Glomerular visceral epithelial cell (primary cell): ENCODE measurements at regions not wholly inside any gene's neighbourhood (a gene's known extent, or its start where the extent isn't known, plus 50 kb on each side); places are given as distances from the start of the nearest gene placed in this dataset.

ENCODE experiments used
- DNase-seq: peaks from one replicate; pipeline ENCODE4 v3.0.0-alpha.2; 2016; ENCODE audit errors: extremely low spot score

DNA sequence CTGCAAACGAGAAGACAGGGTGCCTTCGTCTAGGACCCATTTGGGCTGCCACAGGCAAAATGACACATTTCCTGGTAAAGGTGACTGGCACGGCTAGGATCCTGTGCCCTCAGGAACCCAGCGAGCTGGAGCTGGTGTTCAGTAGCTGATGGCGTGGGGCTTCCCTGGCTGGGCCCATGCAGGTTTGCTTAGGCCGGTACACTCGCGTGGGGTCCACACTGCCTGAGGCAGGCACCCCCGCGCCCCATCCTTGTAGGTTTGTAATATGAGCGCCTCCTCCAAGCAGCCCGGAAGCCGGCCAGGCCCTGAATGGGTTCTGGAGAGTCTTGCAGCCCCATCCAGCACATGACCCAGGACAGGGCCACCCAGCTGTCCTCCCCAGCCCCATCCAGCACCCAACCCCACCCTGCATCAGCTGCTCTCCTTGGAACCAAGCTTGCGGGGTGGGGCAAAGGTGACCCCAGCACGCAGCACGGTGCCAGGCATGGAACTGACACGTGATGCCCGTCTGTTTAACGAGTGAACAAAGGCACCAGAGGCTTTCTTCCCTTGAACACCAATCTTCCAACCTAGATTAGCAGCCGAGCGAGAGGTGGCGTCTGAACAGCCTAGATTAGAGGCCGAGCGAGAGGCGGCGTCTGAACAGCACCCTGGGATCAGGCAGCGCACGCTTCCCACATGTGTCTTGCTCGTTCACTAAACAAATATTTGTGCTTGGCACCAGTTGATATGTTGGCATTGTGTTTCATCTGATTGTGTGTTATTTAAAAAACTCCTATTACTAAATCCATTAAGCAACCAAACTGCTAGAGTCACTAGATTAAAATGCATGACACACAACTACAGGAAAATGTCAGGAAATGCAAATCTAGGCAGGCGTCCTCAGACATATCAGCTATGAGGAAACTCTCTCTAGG, 112.1 kb downstream of the DLL1 start:
- no peak for DNase-seq

DNA sequence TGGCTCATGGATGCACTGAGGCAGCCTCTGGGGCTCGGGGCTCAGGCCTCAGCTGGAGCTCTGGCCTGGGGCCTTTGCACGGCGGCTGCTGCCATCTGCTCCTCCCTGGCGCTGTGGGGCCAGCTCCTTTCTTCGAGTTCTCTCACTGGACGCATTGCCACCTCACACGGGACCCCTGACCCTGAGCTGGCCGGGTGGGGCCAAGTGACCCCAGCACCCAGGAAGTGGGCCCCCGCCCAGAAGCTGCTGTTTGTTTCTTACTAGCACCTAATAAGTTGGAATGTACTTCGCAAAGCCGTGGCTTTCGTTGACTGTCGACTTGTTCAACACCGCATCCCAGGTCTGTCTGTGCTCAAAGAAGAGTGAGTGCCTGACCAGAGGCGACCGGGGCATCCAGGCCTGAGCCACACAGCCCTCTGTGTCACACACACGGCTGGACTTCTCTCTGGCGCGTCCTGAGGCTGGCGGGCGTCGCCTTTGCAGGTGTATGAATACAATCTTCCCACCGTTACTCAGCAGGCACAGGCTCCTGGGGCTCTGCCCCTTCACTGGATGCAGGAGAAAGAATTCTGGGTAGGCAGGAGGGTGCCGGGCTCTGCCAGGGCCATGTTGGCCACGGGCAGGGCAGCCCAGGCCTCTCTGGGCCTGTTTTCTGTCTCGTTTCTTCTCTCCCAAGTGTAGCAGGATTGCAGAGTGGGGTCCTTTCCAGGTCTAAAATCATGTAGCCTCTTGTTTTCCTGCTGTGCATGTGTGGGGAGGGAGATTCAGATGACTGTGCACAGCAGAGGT, 112.9 kb downstream of the DLL1 start:
- DNase-seq, result no peak

DNA sequence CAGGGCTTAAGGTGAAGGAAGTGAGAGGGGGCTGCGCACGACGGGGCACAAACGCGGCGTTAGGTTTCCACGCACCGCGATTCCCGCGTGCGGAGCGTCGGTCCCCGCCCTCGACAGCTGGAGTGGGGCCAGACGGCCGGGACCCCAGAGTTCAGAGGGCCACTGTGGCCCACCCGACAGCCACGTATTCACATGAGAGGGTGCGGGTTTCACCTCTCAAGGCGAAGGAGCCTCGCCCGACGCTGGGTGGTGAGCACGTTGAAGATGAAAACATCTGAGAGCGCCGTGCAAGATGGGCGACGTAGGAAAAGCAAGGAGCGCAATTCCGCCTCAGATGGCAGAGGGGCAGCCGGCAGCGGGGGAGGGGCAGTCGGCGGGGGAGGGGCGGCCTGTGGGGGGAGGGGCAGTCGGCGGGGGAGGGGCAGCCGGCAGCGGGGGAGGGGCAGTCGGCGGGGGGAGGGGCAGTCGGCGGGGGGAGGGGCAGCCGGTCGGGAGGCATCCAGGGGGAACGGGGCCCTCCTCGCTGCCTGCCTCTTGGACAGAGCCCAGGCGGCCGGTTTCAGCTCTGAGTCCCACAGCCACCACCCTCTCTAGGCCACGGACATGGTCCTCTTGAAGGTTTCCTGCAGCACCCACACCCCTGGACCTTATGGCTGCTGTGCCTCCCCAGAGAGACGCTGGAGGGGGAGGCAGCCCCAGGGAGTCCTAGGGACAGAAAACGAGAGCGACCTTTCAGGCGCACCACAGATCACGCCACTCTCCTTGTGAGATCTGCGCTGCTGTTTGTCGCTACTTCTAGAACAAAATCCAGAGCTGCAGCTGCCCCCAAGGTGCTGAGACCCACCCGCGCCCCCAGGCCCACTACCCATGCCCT, 113.7 kb downstream of the DLL1 start:
- no peak for DNase-seq

DNA sequence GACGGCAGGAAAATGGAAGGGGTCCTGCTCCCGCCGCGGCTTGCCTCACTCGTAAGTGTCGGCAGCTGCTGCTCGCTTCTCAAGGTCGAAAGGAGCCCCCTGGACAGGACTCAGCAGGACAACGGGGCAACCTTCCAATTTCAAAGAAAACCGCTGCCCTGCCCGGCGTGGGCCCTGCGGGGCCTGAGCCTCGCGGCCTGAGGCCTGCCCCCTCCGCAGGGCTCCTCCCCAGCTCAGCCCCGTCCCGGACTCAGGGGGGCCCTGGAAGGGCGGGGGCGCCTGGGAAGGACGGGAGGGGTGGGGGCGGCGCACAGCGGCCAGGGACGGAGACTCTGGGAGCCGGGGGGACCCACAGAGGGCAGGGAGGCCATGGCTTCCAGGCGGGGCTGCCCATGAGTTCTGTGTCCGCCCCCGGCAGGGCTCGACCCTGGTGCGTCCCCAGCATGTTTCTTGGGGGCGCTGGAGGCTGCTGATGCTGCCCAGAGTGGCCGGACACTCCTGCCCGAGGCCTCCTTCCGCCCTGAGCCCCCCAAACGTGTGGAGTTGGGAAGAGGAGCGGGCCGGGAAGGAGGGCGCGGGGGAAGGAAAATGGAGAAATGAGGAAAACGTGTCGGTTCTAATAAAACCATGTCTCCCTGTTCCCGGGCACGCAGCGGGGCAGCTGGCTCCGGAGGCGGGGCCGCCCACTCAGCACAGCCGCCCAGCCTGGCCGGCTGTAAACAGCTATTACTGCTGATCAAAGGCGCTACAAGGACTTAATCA, 114.6 kb downstream of the DLL1 start:
- no peak for DNase-seq

DNA sequence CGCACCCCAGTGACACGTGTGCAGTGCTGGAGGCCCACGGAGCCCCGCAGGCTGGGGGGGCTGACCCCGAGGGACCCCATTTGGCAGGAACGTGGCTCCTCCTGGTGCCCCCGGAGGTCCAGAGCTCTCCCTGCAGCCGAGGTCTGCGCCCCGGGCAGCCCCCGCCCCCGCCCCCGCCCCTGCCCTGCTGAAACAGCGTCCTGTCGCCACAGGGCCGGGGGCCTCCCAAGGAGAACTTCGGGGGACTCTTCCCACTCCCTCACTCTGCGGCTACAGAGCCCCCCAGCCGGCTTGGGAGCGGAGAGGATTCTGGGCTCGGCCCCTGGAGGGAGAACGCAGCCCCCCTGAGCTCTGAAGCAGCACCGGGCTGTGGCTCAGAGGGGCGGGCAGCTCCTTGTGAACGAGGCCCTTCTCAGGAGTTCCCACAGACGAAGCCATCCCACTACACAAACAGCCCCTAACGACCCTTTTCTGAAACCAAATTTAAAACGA, 115.2 kb downstream of the DLL1 start:
- no peak for DNase-seq

DNA sequence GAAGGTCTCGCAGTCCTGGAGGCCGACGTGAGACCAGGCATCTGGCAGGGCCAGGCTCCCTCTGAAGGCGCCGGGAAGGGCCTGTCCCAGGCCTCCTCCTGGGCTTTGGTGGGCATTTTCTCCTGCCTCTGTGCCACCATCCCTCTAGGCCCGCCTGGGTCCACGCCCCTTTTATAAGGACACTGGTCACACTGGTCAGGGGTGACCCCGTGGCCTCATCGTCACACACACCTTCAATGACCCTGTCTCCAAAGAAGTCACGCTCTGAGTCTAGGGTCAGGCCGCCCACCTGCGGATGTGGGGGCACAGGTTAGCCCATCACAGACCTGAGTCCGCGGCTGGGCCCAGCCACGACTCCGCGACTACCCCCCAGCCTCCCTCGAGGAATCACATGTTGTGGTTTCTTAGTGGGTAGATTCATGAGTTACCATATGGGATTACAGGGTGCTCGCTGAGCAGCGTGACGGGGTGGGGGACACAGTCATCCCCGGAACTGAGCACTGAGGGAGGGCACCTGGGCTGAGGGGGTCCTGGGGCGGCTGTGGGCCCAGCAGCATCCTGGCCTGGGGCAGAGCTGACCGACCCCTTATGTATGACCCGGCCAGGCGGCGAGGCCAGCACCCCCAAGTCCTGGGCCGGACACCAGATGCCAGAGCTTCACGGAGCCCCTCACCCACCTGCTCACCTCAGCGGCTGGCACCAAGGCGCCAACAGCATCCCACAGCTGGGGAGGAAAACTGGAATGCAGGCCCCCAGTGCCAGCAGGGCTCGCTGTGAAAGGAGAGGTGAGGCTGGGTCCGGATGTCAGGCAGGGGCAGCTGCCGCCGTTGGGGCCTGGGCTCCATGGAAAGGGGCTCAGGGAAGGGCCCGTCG, 115.9 kb downstream of the DLL1 start:
- no peak for DNase-seq

DNA sequence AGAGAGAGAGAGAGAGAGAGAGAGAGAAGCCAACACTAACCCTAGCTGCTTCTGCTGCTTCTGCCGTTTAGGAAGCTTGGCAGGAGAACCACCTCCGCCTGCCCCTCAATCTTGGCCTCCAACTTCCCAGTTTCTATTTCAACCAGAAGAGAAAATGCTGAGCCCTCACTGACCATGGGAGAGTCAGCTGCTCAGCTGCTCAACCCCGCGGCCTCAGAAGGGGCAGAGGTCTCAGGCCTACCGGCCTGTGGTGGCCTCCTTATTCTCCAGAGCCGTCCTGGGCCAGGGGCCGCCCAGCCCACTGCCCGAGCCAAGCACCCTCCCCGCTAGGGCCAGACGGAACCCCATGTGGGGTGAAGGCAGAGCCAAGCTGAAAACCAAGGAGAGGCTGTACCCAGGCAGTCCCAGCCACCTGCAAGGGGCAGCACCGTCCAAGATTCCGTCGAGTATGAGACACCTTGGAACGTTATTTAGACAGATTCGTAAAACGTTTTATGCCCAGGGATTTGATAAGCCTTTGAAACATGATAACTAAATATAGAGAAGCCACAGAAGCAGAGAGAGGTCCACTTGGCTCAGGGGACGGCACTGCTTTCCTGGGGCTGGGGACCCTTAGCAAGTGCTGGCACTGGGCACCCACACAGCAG, 116.6 kb downstream of the DLL1 start:
- DNase-seq, result no peak

DNA sequence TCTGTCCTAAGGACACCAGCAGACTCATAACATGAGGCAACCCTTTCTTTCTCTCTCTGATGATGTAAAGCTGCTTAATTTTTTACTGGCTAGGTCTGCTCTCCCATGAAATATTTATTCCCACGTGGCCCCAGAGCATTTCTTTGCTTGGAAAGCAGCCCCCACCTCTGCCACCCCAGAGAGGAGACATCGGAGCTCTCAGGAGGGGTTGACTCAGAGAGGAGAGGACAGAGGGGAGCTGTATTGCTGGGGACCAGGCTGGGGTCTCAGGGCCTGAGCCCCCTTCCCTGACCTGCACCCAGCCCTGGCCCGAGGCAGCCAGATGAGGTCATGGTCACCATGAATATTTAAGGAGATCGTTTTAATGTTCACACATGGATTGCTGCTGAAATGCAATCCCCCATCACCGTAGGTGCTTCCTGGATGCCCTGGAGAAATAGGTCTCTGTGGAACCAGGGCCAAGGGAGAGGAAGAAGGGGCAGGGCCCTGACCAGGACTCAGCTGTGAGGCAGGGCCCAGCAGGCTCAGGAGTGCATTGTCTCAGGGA, 117.5 kb downstream of the DLL1 start:
- DNase-seq, result no peak

DNA sequence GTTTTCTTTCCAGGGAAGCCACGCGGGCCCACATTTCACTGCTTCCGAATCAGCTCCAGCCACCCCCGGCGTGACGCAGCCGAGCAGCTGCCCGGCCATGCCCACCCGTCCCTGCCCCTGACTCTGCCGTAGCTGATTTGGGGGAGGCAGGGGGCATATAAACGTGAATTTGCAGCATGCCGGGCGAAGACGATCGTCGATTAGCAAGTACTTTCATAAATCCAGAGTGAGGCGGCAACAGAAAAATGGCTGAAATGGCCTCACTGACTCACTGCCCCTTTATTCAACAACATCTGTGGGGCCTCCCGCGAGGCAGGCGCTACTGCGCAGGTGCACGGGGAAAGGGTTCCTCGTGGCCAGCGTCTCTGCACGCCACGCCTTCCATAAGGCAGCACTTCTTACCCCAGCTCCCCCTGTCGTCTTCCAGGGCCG, 118.0 kb downstream of the DLL1 start:
- no peak for DNase-seq

DNA sequence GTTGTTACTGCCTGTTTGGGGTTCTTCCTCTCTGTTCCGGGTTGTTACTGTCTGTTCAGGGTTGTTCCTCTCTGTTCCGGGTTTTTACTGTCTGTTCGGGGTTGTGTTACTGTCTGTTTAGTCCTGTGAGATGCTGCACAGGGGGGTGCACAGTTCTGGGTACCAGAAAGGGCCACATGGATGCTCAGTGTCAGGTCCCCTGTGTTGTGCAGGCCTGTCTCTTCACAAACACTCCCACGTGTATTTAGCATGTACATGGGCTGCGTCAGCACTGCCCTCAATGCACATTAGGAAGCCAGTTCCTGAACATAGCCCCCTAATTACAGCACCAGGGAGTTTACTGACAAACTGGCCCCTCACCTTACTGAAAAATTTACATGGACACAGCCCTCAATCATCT, 118.5 kb downstream of the DLL1 start:
- no peak for DNase-seq

DNA sequence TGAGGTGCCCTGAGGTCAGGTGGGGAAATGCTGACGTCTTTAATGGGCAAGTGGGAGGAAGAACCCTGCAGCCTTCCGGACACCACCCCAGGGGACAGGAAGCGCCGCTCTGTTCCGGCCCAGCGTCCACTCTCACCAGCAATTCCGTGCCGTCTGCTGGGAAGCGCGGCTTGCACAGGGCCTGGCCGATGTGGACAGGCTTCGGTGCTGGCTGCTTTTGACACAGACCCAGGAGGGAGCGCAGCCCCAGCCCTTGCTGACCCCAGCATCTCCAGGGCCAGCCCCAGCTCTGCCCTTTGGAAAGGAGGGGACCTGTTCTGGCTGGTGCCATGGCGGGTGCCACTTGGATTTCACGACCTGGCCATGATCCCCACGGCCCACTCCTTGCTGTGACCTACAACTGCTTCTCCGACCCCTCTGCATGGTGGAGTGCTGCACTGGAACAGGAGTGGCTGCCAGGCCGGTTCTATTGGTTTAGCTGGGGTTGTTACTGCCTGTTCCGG, 123.2 kb downstream of the DLL1 start:
- DNase-seq, result no peak

DNA sequence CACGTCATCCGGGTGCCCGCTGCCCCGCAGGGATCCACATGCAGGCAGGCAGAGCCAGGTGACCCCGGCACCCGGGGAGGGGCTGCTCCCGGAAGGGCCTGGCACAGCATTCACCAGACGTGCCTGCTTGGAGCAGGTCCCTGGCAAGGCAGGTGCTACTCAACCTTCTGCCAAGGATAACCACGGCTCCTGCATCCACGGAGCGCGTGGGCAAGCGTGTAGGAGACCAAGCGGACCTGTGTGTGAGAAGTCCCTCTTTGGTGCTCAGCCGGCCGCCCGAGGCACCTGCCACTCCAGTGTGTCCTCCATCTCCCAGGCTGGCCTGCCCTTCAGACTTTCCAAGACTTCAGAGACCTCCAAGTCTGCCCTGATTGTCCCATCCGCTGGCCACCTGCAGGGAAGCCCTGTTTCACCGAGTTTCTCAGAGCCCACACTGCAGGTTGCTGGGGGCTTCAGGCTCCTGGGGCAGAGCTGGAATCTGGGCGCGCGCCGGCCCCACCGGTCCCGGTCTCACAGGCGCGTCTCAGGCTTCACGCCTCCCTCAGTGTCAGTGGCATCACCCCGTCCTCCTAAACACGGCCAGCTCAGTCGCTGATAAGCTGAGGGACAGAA, 124.3 kb downstream of the DLL1 start:
- no peak for DNase-seq

DNA sequence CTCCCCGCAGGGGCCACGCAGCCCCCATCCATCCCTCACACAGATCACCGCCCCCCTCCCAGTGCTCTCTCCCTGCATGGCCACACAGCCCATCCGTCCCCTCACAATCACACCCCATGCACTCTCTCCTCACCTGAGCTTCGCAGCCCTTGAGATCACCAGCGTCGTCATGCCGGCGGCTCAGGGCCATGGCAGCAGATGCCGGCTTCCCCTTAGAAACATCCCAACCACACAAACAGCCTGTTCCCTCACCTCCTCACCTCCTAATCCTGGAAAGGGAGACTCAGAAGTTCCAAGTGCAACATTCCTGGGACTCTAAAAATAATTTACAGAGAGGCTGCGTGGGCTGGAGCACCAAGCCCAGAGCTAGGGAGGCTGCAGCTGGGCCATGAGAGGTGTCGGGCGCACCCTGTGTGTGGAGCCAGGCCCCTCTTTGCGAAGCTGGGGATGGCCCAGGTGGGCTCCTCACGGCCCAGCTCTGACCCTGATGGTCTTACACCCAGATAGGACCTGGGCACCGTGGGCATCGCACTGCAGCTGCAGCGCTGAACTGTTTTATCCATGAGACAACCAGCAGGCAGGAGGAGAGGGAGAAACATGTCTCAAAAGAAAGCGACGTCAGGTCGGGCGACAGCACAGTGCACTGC, 125.3 kb downstream of the DLL1 start:
- no peak for DNase-seq

DNA sequence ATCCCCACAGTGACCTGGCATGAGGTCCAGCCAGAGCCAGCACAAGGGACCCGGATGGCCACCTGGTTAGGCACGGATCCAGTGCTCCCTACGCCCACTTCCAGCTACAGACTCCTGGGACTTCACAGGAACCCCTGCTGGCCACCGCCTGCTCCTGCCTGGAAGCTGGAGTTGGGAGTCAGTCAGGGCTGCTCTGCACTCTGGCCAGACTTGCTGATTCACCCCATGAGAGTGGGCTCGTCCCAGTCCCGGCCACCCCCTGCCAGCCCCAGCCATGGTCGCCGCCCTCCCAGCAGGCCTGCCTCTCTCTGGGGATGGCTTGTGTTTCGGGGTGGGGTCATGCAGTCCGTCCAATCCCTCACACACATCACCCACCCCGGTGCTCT, 125.8 kb downstream of the DLL1 start:
- no peak for DNase-seq

DNA sequence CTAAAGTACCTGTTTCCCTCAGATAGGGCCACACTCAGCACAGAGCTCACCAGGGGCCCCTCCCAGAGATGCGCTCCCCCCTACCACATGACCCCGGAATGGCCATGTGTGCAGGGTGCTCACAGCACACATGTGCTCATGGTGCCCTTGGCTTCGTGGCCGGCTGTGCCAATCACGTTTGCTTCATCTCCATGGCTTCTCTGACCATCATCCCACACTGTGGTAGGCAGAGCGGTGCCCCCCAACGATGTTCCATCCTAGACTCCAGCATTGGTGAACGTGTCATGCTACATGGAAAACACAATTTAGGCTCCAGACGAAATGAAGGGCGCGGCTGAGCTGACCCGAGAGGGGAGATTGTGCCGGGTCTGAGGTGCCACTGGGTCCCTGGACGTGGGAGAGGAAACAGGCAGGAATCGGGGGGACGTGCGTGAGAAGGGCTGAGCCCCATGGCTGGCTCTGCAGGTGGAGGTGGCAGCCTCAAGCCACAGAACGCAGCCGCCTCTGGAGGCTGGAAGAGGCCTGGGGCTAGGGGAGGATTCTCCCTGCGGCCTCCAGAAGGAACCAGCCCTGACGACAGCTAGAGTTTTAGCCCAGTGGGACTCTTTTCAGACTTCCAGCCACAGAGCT, 126.5 kb downstream of the DLL1 start:
- no peak for DNase-seq

DNA sequence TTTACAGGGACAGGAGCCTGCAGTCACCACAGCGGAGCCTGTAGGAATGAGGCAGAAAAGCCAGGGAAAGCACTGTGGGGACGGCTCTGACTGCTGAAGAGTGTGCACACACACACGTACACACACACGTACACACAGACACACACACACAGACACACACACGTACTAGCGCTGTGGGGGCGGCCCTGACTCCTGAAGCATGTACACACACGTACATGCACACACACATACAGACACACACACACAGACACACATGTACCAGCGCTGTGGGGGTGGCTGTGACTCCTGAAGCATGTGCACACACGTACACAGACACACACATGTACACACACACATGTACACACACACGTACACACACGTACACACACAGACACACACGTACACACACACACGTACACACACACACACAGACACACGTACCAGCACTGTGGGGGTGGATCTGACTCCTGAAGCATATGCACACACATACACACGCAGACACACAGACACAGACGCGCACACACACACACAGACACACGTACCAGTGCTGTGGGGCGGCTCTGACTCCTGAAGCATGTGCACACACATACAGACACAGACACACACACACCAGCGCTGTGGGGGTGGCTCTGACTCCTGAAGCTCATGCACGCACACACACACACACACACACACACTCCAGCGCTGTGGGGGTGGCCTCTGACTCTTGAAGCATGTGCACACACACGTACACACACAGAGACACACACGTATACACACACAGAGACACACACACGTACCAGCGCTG, 127.3 kb downstream of the DLL1 start:
- DNase-seq, result no peak
